Right atrium auricular region (tissue), 2 donors: ENCODE measurements at regions not wholly inside any gene's neighbourhood (a gene's known extent, or its start where the extent isn't known, plus 50 kb on each side); places are given as distances from the start of the nearest gene placed in this dataset.

Experiments
- DNase-seq: peaks from one replicate; pipeline ENCODE4 v3.0.0-alpha.2; 2019; ENCODE audit warnings: low spot score
- H3K27ac ChIP-seq, 2 donors: fragments of 200-600 bp; sonication (generic); 1 replicate in 1 of 2; 2 replicates in 1 of 2; pipeline ENCODE4 v1.5.1; 2016 to 2019
- H3K27me3 ChIP-seq, 2 donors: fragments of 200-600 bp; sonication (generic); one replicate each; pipeline versions ENCODE4 v1.5.1 to v1.6.0; 2017 to 2019
- H3K36me3 ChIP-seq: fragments of 200-600 bp; sonication (generic); one replicate; pipeline ENCODE4 v1.5.1; 2016
- H3K4me1 ChIP-seq, 2 donors: fragments of 200-600 bp; sonication (generic); one replicate each; pipeline versions ENCODE4 v1.5.1 to v1.6.0; 2017 to 2019
- H3K4me3 ChIP-seq, 2 donors: fragments of 200-600 bp; sonication (generic); 1 replicate in 1 of 2; 2 replicates in 1 of 2; pipeline ENCODE4 v1.5.1; 2017 to 2019; ENCODE audit warnings: mild to moderate bottlenecking in 1 of 2, moderate library complexity in 1 of 2
- H3K9me3 ChIP-seq, 2 donors: fragments of 200-600 bp; sonication (generic); one replicate each; pipeline ENCODE4 v1.5.1; 2019
- CTCF ChIP-seq, 2 donors: fragments of 200-600 bp; sonication (generic); IDR thresholded peaks; one replicate each; pipeline ENCODE4 v1.5.1; 2019; ENCODE audit warnings: antibody characterized with exemption in 2 of 2

DNA sequence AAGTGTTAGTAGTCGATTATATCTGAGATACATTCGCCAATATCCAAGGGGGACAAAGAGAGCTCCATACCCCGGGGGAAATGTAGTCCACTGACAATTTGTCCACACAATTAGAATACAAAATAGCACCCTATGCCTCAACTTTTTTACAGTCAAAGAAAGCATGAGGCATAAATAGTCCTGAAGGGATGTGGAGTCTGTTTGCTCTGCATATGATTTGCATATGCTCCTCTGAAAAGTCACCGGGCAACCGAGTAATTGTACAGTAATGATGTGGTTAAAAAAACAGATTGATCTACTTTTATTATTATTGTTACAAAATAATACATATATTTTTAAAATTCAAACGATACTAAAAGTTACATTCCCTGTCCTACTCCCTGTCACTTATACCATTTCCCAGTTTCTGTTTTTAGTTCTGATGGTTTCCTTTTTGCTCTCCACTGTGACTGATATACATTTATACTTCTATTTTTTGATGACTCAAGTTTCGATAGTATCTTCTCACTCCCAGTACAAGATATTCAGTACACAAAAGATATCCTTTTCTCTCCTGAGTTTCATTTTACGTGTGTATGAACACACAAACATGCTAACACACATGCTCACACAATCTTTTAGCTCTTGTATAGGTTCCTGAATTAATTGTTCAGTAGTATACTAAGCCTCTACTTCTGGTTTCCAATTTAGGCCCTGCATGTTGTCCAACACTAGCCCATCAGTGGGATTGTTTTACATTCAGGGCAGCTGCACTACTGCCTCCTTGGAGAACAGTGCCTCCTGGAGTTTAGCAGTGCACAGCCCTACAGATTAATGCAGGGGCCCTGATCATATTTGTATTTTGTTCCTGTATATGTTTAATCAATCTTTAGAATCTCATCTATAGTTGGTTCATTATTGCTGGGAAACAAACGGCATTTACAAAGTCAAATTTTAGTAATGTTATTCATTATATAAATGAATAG is 130.9 kb downstream of the TES start:
- Histone ChIP-seq H3K4me3 (no peak overlapping the region), H3K36me3 (no peaks in the 10 kb centered on the region), H3K4me1 (peaks cover 0 to 26% of the 10 kb centered on the region in 2 donors), H3K27ac (peak overlapping the region in 1 of 2 donors; percentile 8), H3K9me3 (peaks cover 0 to 2% of the 10 kb centered on the region in 2 donors), H3K27me3 (no peaks in the 10 kb centered on the region)
- peak in 1 of 2 donors; percentile 40 for TF ChIP-seq CTCF (IDR thresholded peaks at IDR 0.05)
- DNase-seq: no peak

GRCh38 chr7:116342125-116342524 is 131.8 kb downstream of the TES start:
- no peak for TF ChIP-seq CTCF (IDR thresholded peaks at IDR 0.05)
- Histone ChIP-seq H3K27ac (no peak overlapping the region), H3K36me3 (no peaks in the 10 kb centered on the region), H3K4me1 (peaks cover 0 to 26% of the 10 kb centered on the region in 2 donors), H3K27me3 (no peaks in the 10 kb centered on the region), H3K4me3 (no peak overlapping the region), H3K9me3 (peaks cover 0 to 4% of the 10 kb centered on the region in 2 donors)
- no peak for DNase-seq

DNA sequence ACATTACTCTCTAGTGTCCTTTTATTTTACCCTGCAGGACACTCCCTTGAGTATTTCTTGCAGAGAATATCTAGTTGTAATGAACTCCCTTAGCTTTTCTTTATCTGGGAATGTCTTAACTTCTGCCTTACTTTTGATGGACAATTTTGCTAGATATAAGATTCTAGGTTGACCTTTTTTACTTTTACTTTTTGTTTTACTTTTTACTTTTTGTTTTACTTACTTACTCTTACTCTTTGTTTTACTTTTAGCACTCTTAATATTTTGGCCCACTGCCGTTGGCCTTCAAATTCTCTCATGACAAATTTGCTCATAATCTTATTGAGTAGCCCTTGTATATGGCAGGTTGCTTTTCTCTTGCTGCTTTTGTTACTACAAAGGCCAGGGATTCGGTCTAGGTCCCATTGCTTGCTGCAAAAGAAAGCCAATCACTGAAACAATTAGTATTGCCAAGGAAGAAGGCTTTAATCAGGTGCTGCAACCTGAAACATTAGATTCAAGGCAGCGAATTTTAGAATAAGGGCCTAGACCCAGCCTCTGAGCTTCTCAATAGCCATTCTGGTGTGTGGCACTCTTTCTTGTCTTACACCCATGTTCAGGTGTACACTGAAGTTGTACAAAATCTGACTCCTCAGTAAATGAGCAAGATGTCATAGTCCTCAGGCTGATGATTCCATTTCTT is 137.0 kb downstream of the TES start:
- no peaks in the 10 kb centered on the region for H3K27me3 ChIP-seq
- H3K4me1 ChIP-seq: no peaks in the 10 kb centered on the region
- H3K36me3 ChIP-seq: no peaks in the 10 kb centered on the region
- H3K27ac ChIP-seq: no peak overlapping the region
- DNase-seq: no peak
- H3K4me3 ChIP-seq: no peak overlapping the region
- peaks cover 0 to 4% of the 10 kb centered on the region in 2 donors for H3K9me3 ChIP-seq
- TF ChIP-seq CTCF (IDR thresholded peaks at IDR 0.05): no peak

- Histone ChIP-seq H3K4me1 (peaks cover 0 to 3% of the 10 kb centered on the region in 2 donors), H3K36me3 (no peaks in the 10 kb centered on the region), H3K27me3 (no peaks in the 10 kb centered on the region), H3K9me3 (peaks cover 0 to 4% of the 10 kb centered on the region in 2 donors), H3K27ac (no peak overlapping the region), H3K4me3 (no peak overlapping the region)
- DNase-seq: no peak
- TF ChIP-seq CTCF (IDR thresholded peaks at IDR 0.05): no peak
These were observed 138.0 kb downstream of the TES start for GRCh38 chr7:116348346-116348745.

GRCh38 chr7:116351966-116352365 is 141.6 kb downstream of the TES start:
- no peaks in the 10 kb centered on the region for H3K36me3 ChIP-seq
- DNase-seq: no peak
- no peak for TF ChIP-seq CTCF (IDR thresholded peaks at IDR 0.05)
- no peaks in the 10 kb centered on the region for H3K27me3 ChIP-seq
- no peak overlapping the region for H3K27ac ChIP-seq
- no peaks in the 10 kb centered on the region for H3K9me3 ChIP-seq
- H3K4me1 ChIP-seq: peaks cover 0 to 40% of the 10 kb centered on the region in 2 donors
- no peak overlapping the region for H3K4me3 ChIP-seq
